ENCODE measurements at regions not wholly inside any gene's neighbourhood (a gene's known extent, or its start where the extent isn't known, plus 50 kb on each side); places are given as distances from the start of the nearest gene placed in this dataset.
"Not testable (repeated sequence)": the region's sequence is repeated elsewhere in the genome, so short reads cannot be mapped to it uniquely, and the experiment has no call there.

DNA sequence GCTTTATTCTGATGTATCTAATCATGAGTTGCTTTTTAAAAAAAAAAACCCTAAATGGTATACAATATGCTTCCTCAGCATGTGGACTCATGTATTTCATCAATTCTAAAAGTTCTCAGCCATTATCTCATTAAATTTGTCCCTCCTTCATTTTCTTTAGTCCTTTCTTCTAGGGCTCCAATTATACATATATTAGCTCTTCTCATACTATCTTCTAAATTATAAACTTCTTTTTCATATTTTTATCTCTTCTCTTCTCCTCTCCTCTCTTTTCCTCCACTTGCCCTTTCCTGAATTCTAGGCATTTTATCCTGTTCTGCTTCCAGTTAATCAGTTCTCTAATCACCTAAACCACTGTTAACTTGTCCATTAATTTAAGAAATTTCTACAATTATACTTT lies 55.0 kb upstream of the IL33 start:
- no peak for DNase-seq (ENCODE audit: low read depth)

DNA sequence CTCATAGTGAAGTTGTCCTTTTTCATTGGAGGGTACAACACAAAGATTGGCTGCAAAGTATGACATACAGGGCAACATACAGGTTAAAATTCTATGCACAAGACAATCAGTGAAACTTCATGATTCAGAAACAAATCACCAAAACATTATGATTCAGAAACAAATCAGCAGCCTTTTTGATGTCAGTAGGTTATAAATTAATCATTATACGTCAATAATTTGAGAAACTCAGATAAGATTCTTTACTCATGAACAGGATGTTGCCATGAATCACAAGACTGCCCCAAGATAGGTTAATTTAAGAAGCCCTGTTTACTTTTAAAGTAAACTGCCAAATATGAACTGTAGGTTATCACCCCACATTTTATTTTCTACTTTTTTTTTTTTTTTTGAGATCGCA lies 62.2 kb upstream of the IL33 start:
- DNase-seq (ENCODE audit: low read depth): no peak

DNA sequence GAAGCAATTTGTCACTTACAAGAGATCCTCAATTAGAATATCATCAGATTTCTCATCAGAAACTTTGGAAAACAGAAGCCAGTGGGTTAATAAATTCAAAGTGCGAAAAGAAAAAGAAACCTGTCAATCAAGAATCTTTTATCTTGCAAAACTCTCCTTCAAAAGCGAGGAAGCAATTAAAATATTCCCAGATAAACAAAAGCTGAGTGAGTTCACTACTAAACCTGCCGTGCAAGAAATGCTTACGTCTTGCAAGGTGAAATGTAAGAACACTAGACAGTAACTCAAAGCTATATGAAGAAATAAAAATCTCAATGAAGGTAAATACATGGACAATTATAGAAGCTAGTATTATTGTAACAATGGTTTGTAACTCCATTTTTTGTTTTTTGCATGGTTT lies 62.8 kb upstream of the IL33 start:
- no peak for DNase-seq (ENCODE audit: low read depth)

DNA sequence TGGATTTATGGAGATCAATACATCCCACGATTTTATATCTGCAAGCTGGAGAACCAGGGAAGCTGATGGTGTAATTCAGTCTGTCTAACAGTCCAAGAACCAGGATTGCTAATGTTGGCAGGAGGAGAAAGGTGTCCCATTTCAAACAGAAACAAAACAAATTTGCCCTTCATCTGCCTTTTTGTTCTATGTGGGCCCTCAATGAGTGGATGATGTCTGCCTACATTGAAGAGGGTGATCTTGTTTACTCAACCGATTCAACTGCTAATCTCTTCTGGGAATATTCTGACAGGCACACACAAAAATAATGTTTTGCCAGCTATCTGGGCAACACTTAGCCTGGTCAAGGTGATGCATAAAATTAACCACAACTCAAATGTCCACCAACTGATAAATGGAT lies 65.1 kb upstream of the IL33 start:
- no peak for DNase-seq (ENCODE audit: low read depth)

DNA sequence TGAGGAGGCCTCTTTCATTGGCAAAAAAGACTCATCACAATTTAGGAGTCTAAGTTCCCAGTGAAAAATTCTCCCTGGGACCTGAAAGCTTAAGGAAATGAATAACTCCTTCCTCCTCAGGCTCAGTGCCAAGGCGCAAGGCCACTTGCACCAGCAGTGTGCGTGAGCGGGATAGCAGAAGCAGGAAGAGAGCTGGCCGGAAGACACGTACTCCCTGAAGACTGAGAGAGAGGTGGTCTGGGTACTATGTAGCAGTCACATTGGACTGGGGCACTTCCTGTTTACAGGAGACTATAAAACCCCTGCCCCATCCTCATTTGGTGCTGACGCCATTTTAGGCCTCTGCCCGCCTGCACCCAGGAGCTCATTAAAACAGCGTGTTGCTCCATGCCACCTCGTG lies 66.3 kb upstream of the IL33 start:
- no peak for DNase-seq (ENCODE audit: low read depth)

DNA sequence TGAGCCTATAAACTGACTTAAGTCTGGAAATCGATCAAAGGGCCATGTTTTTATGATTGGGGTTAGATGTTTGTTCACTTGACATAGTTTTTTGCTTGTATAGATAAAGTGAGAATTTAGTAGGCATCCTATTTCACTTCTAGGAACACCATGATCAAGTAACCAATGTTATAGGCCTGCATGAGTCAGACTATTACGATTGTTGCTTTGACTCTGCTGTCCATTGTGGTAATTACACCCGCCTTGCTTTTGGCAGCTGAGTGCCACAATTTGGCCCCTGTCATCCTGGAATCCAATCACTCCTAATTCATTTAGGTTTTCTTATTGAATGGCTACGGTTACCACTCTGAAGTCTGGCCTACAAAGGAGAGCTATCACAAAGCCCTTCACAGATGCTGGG lies 67.8 kb upstream of the IL33 start:
- DNase-seq (ENCODE audit: low read depth): no peak

DNA sequence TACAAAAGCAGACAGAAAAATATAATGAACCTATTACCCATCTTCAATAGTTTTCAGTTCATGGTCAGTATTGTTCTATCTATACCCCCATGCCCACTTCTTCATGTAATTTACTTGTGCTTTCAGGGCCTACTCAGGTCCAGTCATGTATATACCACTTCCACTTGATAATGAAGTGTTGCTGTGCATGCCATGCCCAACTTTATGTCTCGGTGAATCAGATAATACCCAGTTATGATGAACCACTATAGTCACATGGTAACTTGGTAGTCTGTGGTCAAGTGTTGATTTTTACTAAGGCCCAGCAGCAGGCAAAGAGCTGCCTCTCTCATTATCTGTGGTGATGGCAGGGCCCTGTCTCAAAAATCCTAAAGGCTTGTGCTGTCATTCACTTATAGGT lies 70.7 kb upstream of the IL33 start:
- DNase-seq (ENCODE audit: low read depth): no peak

DNA sequence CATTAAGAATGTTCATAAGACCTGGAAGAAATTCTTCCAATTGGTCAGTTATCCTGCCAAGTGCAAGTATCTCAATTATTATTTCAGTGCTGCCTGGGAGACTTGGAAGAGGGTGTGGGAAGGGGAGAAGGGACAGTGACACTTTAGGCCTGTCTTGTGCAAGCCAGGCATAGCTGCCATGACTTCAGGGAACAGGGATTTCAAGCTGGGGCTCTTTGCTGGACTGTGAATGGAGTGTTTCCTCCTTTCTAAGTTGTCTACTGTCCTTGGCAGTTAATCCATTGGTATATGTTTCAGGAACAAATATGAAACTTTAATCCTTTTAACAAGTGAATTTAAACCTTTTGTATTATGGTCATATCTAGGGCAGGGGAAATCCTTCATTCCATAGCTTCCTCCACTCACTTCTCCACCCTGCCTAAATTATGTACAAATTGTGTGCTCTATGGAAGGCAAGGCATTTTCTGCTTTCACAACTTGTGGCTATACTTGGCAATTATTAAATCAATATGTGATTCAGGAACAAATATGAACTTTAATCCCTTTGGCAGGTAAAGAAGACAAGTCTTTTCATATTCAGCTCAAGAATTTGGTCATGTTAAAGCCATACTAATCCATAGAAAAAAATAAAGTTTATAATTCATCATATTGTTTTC lies 72.7 kb upstream of the IL33 start:
- DNase-seq (ENCODE audit: low read depth): no peak

DNA sequence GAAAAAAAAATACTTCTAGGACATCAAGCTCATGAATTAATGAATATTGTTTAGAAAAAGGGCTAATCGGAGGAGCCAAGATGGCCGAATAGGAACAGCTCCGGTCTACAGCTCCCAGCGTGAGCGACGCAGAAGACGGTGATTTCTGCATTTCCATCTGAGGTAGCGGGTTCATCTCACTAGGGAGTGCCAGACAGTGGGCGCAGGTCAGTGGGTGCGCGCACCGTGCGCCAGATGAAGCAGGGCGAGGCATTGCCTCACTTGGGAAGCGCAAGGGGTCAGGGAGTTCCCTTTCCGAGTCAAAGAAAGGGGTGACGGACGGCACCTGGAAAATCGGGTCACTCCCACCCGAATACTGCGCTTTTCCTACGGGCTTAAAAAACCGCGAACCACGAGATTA lies 79.8 kb upstream of the IL33 start:
- not testable (repeated sequence) for DNase-seq (ENCODE audit: low read depth)

DNA sequence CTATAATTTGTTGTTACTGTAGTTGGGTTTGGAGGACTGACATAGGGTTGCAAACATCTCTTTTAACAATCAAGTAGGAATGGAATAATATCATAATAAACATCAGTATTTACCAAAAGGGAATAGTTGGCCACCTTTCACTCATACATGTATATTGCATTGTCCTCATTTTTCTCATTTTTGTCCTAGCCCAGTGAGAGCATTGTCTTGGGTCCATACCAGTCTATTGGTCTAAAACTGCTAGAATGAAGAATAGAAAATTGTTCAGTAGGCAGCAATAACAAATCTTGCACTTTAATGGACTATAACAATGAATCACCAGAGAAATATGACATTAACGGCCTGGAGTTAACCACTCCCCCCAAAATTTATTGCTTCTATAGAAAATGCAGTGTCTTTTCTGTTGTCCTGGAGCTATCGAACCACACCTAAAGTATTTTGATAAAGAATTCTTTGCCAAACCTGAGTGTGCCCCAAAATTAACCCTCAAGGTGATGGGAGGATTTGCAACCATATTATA lies 80.9 kb upstream of the IL33 start:
- DNase-seq (ENCODE audit: low read depth): no peak

DNA sequence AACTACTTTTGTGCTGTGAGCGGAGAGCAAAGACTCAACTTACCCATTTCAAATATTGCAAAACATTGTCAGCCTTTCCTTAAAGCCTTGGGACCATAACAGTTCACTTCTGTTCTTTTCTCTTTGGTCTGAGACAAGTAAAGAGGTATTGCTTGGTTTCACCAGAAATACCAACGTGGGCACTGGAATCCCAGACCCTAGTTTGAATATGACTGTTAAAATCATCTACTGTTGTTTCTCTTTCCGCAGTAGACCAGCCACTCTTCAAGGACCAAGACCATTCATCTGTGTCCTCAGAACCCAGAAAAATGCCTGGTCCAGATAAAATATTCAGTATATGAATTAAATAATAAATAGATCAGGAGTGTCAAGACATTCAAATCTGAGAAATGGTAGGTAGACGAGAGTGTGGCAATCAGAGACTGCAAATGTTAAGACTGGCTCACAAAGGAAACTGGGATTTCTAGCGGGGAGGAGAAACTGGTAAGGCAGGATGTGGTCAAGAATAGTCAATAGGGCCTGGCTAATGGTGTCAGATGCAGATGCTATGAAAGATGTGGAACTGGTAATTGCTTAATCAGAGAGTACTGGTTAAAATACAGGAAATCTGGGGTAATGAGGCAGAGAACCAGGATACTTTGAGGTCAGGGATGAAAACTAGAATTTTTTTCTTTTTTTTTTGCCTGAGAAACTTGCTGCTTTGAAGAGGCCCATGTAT lies 82.1 kb upstream of the IL33 start:
- DNase-seq (ENCODE audit: low read depth): no peak

DNA sequence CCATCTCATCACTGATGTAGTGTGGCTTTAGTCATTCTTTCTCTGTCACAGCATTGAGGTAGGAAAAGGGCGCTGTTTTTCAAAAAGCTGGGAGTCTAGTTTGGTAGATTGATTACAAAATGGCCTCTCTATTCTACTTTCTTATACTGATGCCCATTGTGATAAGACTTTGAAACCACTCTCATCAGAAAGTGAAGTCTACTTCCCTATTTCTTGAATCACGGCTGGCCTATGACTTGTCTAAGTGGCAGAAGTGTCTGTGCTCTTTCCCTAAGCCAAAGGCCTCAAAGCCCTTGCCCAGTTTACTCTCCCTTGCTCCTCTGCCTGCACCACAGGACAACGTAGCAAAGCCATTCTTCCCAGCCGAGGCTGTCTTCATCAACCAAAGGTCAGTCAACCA lies 83.0 kb upstream of the IL33 start:
- DNase-seq (ENCODE audit: low read depth): no peak

DNA sequence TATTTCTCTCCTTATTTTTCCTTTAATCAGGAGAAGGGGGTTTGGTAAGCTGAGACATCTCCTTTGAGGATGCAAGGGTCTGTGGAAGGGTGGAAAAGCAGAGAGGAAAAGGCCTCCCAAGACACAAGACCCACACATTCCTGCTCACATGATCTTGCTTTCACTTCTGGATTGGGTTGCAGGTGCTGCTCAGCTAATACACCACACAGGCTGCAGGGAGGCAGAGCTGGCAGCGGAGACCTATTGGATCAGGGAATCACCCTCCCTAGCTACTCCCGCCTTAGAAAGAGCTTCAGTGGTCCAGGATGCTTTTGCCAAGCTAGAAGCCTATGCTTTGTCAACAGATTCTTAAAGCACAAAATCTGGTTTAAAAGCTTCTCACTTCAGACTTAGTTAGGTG lies 87.6 kb upstream of the IL33 start:
- DNase-seq (ENCODE audit: low read depth): no peak

DNA sequence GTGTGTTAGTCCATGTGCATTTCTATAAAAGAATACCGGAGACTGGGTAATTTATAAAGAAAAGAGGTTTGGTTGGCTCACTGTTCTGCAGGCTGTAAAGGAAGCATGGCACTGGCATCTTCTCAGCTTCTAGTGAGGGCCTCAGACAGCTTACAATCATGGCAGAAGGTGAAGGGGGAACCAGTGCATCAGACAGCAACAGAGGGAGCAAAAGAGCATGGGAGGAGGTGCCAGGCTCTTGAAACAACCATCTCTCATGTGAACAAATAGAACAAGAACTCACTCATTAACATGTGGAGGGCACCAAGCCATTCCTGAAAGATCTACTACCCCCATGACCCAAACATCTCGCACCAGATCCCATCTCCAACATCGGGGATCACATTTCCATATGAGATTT lies 89.2 kb upstream of the IL33 start:
- DNase-seq (ENCODE audit: low read depth): no peak

DNA sequence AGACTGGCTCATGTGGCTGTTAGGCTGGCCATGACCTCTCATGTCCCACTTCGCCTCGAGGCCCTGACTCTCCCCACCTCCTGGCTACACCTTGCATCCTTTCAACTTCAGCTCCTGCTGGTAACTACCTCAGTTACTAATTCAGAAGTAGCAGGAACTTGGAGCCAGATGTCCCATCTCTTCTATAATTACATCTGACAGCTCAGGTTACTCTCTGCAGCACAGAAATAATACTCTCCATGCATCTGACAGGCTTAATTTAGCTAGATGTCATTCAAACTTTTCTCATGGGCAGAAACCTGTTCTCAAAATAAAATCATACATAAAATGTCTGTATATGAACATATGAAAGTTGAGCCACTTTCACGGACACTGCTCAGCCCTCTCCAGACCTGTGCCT lies 92.2 kb upstream of the IL33 start:
- DNase-seq (ENCODE audit: low read depth): no peak

DNA sequence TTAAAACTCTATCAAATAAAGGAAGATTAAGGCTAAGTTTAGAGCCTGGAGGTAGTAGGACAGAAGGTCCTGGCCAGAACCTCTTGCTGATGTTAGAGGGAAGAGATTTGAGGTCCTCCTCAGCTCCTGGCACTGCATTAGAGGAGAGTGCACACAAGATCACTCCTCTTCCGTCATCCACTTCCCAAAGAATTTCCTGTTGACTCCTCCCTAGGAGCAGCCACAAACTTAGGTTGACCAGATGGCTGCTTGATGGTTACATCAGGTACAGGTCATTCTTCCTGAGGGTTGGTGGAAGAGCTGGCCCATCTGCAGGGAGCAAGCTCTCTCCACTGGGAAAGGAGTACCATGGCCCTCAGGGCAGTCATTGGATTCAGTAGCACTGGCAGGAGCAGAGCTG lies 93.9 kb upstream of the IL33 start:
- DNase-seq (ENCODE audit: low read depth): no peak

DNA sequence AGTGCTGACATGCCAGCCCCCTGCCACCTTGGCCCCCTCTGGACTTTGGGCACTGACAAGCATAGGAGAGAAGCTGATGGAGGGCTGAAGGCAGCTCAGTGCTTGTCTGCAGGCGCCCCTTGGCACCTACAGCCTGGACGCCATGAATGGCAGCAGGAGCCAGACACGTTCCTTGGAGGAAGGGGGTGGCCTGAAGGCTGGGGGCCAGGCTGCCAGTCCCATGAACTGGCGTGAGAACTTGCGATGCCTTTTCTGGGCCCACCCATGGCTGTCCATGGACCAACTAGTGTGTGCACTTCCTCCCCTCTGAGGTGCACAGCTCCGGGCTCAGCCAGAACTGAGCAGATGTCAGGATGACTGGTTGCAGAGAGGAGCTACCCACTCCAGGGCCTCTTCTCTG lies 99.0 kb upstream of the RANBP6 start:
- DNase-seq (ENCODE audit: low read depth): no peak

DNA sequence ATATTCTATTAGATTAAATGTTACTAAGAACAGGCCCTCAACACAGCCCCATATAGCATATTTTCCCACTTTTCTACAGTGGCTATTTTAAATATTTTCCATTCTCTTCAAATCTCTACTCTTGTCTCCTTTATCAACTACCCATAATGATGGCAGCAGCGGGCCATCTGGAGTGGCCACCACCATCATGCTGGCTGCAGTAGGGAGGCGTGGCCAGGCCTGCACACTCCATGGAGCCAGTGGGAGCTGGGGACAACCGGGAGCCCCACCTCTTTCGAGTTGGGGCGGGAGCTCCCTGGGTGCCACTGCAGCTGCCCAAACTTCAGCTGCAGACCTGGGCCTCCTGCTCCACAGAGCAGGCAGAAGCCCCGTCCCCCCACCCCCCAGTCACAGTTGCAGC lies 98.4 kb upstream of the RANBP6 start:
- no peak for DNase-seq (ENCODE audit: low read depth)

DNA sequence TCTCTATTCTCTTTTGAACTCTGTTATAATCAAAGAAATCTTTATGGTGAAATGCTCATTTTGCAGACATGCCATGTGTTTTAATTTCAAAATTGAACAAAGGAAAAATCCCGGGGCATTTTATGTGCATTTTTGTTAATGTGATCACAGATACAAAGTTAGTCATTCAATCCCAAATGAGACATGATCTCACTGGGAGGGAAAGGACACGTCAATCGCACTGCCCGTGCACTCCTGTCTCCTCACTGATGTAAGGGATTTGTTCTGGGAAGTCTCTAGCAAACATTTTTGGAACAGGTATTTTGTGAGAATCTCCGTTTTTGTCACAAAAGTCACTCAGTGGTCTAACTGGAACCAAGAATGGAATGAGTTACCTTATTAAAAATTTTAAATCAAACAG lies 97.9 kb upstream of the RANBP6 start:
- no peak for DNase-seq (ENCODE audit: low read depth)

DNA sequence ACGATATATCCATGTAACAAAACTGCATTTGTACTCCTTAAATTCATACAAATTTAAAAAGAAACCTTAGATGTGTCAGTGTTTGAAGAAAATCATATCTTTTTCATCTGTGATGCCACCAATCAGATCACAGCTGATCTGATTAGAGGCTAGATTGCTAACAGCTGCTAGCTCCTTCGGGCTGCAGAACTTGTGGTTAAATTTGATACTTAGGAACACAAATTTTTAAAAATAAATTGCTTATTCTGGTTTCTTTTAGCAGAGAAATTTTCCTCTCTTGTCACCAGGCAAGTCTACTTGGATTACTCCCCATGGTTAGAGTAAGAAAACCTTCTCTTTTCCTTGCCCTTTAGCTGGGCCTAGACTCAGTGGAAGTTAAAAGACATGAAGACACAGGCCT lies 94.6 kb upstream of the RANBP6 start:
- no peak for DNase-seq (ENCODE audit: low read depth)

DNA sequence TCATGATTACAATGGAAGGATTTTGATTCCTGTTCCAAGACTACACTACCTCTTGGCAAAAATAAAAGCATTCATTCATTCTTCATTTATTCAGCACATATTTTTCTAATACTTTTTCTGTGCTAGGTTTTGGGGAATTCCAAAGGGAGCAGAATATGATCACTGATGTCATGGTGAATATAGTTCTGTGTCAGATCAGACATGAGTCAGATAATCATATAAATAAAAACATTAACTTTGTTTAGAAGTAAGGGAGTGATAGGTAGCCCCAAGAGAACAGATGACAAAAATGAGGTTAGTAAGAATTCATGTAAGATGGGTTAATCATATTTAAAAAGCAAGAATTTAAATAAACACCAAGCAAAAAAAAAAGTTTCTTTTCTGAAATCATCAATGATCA lies 94.1 kb upstream of the RANBP6 start:
- DNase-seq (ENCODE audit: low read depth): no peak

DNA sequence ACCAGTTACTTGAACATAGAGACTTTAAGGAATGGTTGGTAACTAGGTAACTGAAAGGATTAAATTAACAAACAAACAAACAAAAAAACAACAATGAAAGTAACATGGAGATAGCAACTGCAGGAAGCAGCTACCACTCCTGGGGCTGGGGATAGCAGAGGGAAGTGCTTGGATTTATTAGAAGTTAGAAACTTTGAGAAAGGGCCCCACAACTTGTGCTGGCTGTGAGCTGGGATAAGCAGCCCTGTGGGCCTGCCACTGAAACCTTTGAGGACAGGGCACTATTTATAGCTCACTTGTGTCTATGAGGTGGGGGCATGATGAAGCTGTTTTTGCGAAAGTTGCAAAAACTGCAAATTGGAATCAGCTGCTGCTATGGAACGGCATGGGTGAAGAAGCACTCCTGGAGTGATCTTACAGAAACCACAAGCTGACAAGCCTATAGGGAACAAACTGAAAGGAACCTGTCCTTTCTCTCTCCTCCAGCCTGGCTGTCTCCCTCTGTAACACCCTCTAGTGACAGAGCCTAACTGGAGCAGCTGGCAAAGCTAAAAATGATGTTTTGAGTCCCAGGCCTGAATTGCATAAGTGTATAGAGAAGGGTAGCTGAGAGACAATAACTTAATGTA lies 91.4 kb upstream of the RANBP6 start:
- DNase-seq (ENCODE audit: low read depth): no peak

DNA sequence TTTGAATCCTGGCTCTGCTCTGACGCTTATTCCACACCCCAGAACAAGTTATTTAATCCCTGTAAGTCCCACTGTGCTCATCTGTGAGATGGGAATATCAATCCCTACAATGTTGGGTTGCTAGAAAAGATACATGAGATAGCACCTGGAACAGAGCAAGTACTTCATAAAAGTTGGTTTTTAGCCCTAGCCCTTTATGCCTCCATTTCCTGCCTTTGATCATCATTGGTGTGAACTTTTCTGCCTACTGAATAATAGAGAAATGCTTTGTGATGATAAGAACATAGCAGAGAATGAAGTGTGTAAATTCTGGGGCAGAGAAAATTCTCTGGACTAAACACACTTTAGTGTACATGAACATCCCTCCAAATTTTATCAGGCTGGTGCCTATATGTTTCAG lies 90.3 kb upstream of the RANBP6 start:
- no peak for DNase-seq (ENCODE audit: low read depth)

DNA sequence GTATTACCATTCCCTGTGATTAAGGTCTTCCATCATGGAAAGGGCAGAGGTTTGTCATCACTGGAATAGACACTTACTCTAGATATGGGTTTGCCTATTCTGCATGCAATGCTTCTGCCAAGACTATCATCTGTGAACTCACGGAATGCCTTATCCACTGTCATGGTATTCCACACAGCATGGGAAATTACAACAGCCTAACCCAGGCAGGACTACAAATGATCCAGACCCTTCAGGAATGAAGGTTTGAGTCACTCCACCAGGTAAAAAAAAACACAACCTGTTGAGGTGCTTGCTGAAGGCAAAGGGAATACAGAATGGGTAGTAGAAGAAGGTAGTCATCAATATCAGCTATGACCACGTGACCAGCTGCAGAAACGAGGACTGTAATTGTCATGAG lies 89.0 kb upstream of the RANBP6 start:
- DNase-seq (ENCODE audit: low read depth): not testable (repeated sequence)

Data from activated T-cell treated with anti-CD3 and anti-CD28 coated beads for 1 hour (primary cell).